Neural cell (in vitro differentiated cells): ENCODE measurements at regions not wholly inside any gene's neighbourhood (a gene's known extent, or its start where the extent isn't known, plus 50 kb on each side); places are given as distances from the start of the nearest gene placed in this dataset.

Experiments used
- EP300 ChIP-seq: fragments of 450-650 bp; conservative IDR thresholded peaks from 2 replicates; pipeline ENCODE4 v1.6.1; 2014; ENCODE audit warnings: antibody characterized with exemption, mild to moderate bottlenecking, moderate library complexity; ENCODE audit not compliant: poor library complexity, severe bottlenecking
- EZH2 ChIP-seq: fragments of 200-600, 300-800 bp; shearing (Covaris generic), sonication (generic); IDR thresholded peaks from 2 replicates; pipeline ENCODE4 v1.6.1; 2014; ENCODE audit warnings: antibody characterized with exemption, low read length, borderline replicate concordance, mild to moderate bottlenecking; ENCODE audit not compliant: insufficient read depth, poor library complexity, severe bottlenecking
- POLR2AphosphoS5 ChIP-seq: IDR thresholded peaks from 2 replicates; pipeline ENCODE4 v1.6.1; 2012
- TAF1 ChIP-seq: IDR thresholded peaks from 2 replicates; pipeline ENCODE4 v1.6.1; 2012; ENCODE audit warnings: low read depth
- TF ChIP-seq, protein P1 (sequence below): fragments of 450-650 bp; IDR thresholded peaks from 2 replicates; pipeline ENCODE4 v1.5.1; 2014; ENCODE audit warnings: antibody characterized with exemption, mild to moderate bottlenecking, moderate library complexity; ENCODE audit not compliant: poor library complexity, severe bottlenecking
- TF ChIP-seq, protein P2 (sequence below): IDR thresholded peaks from 2 replicates; pipeline ENCODE4 v1.6.1; 2012; ENCODE audit warnings: borderline replicate concordance

DNA sequence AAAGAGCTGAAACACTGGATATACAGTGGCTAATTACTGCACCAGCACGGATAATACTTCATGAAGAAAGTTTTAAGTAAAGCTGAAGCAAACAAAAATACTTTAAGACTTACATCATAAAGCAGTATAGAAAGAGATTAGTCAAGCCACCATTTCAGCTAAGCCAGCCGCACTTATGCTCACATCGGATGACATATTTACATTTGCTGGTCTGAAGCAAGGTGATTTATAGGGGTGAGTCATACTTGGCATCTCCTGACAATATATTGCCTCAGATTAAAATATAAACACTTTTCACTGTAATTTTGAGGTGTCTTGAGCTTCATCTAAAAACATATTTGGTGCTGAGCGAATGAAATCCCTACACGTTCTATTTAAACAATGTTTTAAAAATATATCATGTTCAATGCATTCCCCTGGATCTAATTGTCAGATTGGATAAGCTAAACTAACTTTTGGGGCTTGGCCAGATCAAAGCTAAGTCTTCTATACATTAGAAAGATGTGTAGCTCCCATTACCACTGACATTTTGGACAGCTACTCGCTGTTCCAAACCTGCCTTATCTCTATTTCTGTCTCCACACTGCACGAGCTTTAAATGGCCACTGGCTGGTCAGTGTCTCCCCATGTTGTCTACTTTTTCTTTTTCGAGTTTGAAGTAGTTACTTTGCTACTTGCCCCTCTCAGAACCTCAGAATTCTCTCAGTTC lies 103.2 kb downstream of the VCX2 start:
- TF ChIP-seq EZH2: no peak
- TF ChIP-seq, protein P1, sequence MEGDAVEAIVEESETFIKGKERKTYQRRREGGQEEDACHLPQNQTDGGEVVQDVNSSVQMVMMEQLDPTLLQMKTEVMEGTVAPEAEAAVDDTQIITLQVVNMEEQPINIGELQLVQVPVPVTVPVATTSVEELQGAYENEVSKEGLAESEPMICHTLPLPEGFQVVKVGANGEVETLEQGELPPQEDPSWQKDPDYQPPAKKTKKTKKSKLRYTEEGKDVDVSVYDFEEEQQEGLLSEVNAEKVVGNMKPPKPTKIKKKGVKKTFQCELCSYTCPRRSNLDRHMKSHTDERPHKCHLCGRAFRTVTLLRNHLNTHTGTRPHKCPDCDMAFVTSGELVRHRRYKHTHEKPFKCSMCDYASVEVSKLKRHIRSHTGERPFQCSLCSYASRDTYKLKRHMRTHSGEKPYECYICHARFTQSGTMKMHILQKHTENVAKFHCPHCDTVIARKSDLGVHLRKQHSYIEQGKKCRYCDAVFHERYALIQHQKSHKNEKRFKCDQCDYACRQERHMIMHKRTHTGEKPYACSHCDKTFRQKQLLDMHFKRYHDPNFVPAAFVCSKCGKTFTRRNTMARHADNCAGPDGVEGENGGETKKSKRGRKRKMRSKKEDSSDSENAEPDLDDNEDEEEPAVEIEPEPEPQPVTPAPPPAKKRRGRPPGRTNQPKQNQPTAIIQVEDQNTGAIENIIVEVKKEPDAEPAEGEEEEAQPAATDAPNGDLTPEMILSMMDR: no peak
- no peak for TF ChIP-seq TAF1
- TF ChIP-seq POLR2AphosphoS5: no peak
- TF ChIP-seq EP300: no peak
- TF ChIP-seq, protein P2, sequence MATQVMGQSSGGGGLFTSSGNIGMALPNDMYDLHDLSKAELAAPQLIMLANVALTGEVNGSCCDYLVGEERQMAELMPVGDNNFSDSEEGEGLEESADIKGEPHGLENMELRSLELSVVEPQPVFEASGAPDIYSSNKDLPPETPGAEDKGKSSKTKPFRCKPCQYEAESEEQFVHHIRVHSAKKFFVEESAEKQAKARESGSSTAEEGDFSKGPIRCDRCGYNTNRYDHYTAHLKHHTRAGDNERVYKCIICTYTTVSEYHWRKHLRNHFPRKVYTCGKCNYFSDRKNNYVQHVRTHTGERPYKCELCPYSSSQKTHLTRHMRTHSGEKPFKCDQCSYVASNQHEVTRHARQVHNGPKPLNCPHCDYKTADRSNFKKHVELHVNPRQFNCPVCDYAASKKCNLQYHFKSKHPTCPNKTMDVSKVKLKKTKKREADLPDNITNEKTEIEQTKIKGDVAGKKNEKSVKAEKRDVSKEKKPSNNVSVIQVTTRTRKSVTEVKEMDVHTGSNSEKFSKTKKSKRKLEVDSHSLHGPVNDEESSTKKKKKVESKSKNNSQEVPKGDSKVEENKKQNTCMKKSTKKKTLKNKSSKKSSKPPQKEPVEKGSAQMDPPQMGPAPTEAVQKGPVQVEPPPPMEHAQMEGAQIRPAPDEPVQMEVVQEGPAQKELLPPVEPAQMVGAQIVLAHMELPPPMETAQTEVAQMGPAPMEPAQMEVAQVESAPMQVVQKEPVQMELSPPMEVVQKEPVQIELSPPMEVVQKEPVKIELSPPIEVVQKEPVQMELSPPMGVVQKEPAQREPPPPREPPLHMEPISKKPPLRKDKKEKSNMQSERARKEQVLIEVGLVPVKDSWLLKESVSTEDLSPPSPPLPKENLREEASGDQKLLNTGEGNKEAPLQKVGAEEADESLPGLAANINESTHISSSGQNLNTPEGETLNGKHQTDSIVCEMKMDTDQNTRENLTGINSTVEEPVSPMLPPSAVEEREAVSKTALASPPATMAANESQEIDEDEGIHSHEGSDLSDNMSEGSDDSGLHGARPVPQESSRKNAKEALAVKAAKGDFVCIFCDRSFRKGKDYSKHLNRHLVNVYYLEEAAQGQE: no peak
